Coronary artery (tissue), 2 donors: ENCODE measurements at regions not wholly inside any gene's neighbourhood (a gene's known extent, or its start where the extent isn't known, plus 50 kb on each side); places are given as distances from the start of the nearest gene placed in this dataset.

Experiments used
- DNase-seq: peaks from one replicate; pipeline ENCODE4 v3.0.0-alpha.2; 2017; ENCODE audit warnings: low spot score
- H3K27ac ChIP-seq, 2 donors: fragments of 200-600 bp; sonication (generic); one replicate each; pipeline ENCODE4 v1.5.1; 2016 to 2019
- H3K4me3 ChIP-seq: fragments of 200-600 bp; sonication (generic); 2 replicates; pipeline ENCODE4 v1.5.1; 2016; ENCODE audit warnings: mild to moderate bottlenecking, moderate library complexity
- TF ChIP-seq, protein P1 (sequence below): fragments of 200-600 bp; sonication (generic); IDR thresholded peaks from one replicate; pipeline ENCODE4 v1.5.1; 2019; ENCODE audit warnings: antibody characterized with exemption

DNA sequence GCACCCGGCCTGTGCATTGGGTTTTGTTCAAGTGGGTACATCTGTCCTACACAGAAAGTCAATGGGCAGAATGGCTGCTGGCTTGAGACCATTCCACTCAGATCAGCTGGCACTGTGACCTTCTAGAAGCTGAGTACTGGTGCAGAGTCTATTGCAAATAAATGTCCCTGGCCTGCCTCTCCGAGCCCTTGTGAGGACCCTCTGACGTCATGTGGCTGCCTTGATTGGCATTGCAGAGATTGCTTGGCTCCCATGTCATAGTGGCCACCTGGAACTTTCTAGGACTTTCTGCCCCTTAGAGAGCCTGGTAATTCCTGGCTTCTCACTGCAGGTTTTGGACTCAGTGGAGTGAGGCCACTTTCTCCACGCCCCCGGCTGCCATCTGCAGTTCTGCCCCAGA, 211.3 kb downstream of the ENGASE start:
- H3K27ac ChIP-seq, result no peak overlapping the region
- no peak overlapping the region for H3K4me3 ChIP-seq
- no peak for DNase-seq
- TF ChIP-seq, protein P1, sequence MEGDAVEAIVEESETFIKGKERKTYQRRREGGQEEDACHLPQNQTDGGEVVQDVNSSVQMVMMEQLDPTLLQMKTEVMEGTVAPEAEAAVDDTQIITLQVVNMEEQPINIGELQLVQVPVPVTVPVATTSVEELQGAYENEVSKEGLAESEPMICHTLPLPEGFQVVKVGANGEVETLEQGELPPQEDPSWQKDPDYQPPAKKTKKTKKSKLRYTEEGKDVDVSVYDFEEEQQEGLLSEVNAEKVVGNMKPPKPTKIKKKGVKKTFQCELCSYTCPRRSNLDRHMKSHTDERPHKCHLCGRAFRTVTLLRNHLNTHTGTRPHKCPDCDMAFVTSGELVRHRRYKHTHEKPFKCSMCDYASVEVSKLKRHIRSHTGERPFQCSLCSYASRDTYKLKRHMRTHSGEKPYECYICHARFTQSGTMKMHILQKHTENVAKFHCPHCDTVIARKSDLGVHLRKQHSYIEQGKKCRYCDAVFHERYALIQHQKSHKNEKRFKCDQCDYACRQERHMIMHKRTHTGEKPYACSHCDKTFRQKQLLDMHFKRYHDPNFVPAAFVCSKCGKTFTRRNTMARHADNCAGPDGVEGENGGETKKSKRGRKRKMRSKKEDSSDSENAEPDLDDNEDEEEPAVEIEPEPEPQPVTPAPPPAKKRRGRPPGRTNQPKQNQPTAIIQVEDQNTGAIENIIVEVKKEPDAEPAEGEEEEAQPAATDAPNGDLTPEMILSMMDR, result no peak

- no peak for DNase-seq
- TF ChIP-seq, protein P1, result no peak
- H3K27ac ChIP-seq, result no peak overlapping the region
- no peak overlapping the region for H3K4me3 ChIP-seq
These were observed 207.7 kb downstream of the ENGASE start for GRCh38 chr17:79282294-79282693.

GRCh38 chr17:79281803-79282202, 207.2 kb downstream of the ENGASE start:
- TF ChIP-seq, protein P1, result no peak
- no peak for DNase-seq
- H3K4me3 ChIP-seq, result no peak overlapping the region
- no peak overlapping the region for H3K27ac ChIP-seq

- Histone ChIP-seq H3K4me3 (no peak overlapping the region), H3K27ac (no peak overlapping the region)
- TF ChIP-seq, protein P1, result no peak
- DNase-seq, result no peak
These were observed 206.4 kb downstream of the ENGASE start for GRCh38 chr17:79280866-79281572.

- Histone ChIP-seq H3K27ac (no peak overlapping the region), H3K4me3 (no peak overlapping the region)
- TF ChIP-seq, protein P1, result no peak
- no peak for DNase-seq
These were observed 205.4 kb downstream of the ENGASE start for GRCh38 chr17:79280010-79280409.

- TF ChIP-seq, protein P1, result no peak
- H3K4me3 ChIP-seq, result no peak overlapping the region
- no peak for DNase-seq
- no peak overlapping the region for H3K27ac ChIP-seq
These were observed 204.7 kb downstream of the ENGASE start for GRCh38 chr17:79279320-79279719.

DNA sequence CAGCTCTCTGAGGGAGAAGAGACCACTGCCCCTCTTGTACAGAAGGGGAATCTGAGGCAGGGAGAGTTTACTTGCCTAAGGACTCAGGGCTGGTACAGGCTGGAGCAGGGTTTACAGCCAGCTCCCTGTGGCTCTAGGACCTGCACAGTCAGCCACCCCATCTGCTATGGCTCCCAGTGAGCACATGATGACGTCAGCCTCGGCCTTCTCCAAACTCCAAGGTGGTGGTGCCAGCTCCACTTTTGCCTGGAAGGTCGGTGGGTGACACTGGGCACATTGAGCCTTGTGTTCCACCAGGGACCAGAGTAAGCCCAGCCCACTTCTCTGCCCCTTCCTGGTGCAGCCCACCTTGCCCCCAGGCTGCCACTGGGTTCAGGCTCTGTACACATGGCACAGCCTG, 202.2 kb downstream of the ENGASE start:
- DNase-seq, result no peak
- Histone ChIP-seq H3K4me3 (no peak overlapping the region), H3K27ac (no peak overlapping the region)
- TF ChIP-seq, protein P1, result no peak
